Mammary epithelial cell (primary cell): ENCODE measurements at regions not wholly inside any gene's neighbourhood (a gene's known extent, or its start where the extent isn't known, plus 50 kb on each side); places are given as distances from the start of the nearest gene placed in this dataset.

Experiments used
- EZH2 ChIP-seq: IDR thresholded peaks from 2 replicates; pipeline ENCODE4 v1.6.1; 2012; ENCODE audit warnings: low read length, inconsistent platforms, borderline replicate concordance
- TF ChIP-seq, protein P1 (sequence below), 2 donors: IDR thresholded peaks in 1 of 2; conservative IDR thresholded peaks in 1 of 2; 2 replicates each; pipeline ENCODE4 v1.5.1; 2011 to 2012; ENCODE audit warnings: inconsistent platforms in 2 of 2, low read length in 2 of 2, mild to moderate bottlenecking in 2 of 2, control low read depth in 1 of 2, low read depth in 1 of 2; ENCODE audit not compliant: insufficient read depth in 1 of 2; ENCODE audit errors: extremely low read depth in 1 of 2

DNA sequence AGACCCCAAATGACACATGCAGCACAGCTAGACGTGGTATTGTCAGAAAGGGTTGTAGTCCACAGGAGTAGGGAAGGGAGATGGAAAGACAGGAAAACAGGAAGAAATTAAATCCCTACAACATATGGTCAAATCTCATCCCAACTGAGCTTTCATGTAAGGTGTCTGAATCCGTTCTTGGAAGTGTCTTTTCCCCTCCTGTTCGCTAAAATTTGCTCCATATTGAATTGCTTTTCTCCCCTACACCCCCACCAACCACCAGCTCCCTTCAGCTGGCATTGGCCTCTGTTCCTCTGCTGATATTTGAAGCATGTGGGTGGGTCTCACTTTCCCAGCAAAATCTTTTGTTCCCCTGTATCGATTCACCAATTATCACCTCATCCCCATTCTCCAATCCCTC is 376.2 kb upstream of the WWC1 start:
- TF ChIP-seq, protein P1, sequence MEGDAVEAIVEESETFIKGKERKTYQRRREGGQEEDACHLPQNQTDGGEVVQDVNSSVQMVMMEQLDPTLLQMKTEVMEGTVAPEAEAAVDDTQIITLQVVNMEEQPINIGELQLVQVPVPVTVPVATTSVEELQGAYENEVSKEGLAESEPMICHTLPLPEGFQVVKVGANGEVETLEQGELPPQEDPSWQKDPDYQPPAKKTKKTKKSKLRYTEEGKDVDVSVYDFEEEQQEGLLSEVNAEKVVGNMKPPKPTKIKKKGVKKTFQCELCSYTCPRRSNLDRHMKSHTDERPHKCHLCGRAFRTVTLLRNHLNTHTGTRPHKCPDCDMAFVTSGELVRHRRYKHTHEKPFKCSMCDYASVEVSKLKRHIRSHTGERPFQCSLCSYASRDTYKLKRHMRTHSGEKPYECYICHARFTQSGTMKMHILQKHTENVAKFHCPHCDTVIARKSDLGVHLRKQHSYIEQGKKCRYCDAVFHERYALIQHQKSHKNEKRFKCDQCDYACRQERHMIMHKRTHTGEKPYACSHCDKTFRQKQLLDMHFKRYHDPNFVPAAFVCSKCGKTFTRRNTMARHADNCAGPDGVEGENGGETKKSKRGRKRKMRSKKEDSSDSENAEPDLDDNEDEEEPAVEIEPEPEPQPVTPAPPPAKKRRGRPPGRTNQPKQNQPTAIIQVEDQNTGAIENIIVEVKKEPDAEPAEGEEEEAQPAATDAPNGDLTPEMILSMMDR (conservative IDR thresholded peaks at IDR 0.05 in 1 of 2, IDR thresholded peaks at IDR 0.05 in 1 of 2; ENCODE audit: extremely low read depth in 1 of 2, insufficient read depth in 1 of 2, low read depth in 1 of 2, low read length in 2 of 2) = no peak
- no peak for TF ChIP-seq EZH2
